ENCODE measurements at regions not wholly inside any gene's neighbourhood (a gene's known extent, or its start where the extent isn't known, plus 50 kb on each side); places are given as distances from the start of the nearest gene placed in this dataset.

GRCh38 chr20:22366631-22367030 lies 217.7 kb downstream of the FOXA2 start:
- TF ChIP-seq CTCF (IDR thresholded peaks at IDR 0.05) (no peak), POLR2A (IDR thresholded peaks at IDR 0.05) (no peak)

Measured in vagina (tissue), 2 donors.